NCI-H748 (cell line): ENCODE measurements at regions not wholly inside any gene's neighbourhood (a gene's known extent, or its start where the extent isn't known, plus 50 kb on each side); places are given as distances from the start of the nearest gene placed in this dataset.
"Not testable (repeated sequence)": the region's sequence is repeated elsewhere in the genome, so short reads cannot be mapped to it uniquely, and the experiment has no call there.

Experiments
- DNase-seq: peaks from one replicate; lab custom pipeline; 2025; ENCODE audit not compliant: unreplicated experiment; lab: John Stamatoyannopoulos, UW

DNA sequence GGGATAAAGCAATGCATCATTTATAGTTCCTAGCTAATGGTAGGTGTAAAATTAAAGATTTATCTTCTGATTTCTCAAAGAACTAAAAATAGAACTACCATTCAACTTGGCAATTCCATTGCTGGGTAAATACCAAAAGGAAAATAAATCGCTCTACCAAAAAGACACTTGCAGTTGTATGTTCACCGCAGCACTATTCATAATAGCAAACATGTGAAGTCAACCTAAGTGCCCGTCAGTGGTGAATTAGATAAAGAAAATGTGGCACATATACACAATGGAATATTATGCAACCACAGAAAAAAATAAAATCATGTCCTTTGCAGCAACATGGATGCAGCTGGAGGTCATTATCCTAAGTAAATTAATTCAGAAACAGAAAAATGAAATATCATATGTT, 192.8 kb upstream of the ADRA1D start:
- no peak for DNase-seq

DNA sequence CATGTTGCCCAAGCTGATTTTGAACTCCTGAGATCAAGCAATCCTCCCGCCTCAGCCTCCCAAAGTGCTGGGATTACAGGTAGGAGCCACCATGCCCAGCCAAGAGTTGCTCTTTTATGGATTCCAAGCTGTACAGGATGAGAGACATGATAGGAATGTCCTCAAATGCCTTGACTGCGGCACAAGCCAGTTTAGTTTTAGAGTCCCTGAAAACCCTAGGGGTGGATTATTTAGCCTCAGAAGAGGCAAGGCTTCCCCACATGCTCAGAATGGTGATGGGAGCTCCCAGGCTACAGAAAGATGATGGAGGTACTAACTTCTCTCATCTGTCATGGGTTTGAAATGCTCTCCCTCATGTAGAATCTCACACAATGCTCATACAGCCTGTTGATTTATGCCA, 192.1 kb upstream of the ADRA1D start:
- DNase-seq = no peak

DNA sequence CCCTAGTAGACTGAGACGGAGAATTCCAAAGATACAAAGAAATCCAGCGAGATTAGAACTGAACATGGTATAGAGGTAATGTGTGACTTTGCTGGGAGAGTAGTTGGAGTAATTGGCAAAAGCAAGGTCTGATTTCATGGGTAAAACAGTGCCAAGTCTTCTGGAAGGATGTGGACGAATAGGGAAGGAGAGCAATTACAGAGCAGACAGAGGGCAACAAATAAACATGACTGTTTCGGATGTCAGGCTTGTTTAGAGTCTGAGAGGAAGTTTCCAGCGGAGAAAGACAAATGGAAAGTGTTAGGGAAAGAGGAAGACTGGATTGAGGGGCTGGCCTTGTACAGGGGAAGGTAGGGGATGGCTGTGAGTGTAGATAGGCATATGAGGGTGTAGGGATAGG, 190.4 kb upstream of the ADRA1D start:
- DNase-seq = no peak

DNA sequence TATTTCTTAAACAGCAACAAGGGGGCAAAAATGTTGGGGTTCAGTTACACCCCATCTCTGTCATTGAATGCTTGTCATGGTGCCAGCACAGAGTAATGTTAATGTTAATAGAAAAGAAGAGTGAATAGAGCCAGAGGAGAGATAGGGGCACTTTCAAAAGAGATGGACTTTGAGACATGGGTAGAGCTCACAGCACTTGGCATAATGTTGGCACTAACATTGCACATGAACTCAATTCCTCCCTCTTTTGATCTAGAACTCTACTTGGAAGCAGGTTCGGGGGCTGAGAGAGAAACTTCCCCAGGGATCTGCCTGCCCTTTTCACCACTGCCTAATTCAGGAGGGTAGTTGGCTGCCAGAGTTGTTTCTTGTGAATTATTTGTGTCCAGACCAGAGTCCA, 188.0 kb upstream of the ADRA1D start:
- DNase-seq = no peak

DNA sequence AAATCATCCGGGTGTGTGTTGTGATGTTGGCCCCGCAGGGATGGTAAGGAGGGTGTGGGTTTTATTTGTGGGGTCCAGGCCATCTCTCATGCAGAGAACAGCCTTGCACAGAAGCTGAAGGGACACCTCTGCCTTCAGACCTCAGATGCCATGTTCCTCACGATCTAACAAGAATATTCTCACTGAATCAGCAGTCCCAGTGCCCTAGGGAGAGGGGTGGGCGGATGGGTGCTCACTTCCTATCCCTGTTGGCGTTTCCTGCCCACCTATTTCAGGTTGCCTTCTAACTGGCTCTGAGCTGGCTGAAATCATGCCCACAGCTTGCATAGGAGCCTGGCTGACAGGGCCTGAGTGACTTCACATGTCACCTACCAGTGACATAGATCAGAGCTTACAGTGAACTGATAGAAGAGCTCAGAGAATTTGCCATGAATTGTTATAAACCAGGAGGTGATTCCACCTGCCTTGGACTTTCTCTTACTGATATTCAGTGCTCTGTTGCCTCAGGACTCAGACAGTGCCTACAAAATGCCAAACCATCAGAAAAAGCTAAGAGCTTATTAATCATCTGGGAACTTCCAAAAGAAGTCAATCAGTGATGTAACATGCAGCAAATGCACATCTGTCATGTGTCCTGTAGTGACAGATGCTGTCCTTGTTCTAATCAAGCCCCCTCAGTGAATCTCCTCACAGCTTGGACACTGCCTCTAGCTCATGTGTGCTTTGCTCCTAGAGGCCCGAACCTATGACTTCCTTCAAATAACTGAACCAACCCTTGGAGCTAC, 186.8 kb upstream of the ADRA1D start:
- no peak for DNase-seq

DNA sequence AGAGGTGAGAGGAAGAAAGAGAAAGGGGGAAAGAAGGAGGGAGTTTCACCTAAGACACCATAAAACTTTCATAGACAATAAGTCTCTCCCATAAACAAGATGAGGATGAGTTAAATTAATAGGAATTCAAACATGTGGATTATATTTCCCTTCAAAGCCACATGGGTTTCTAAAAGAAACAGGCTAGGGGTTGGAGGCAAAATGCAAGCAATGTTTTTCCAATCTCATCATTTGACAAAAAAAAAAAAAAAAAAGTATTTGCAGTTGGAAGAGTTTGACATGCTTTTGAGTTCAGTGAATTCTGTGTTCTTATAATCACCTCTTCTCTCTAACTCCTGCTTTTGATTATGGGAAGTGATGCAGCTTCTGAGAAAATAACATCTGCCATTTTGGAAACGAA, 186.1 kb upstream of the ADRA1D start:
- no peak for DNase-seq

DNA sequence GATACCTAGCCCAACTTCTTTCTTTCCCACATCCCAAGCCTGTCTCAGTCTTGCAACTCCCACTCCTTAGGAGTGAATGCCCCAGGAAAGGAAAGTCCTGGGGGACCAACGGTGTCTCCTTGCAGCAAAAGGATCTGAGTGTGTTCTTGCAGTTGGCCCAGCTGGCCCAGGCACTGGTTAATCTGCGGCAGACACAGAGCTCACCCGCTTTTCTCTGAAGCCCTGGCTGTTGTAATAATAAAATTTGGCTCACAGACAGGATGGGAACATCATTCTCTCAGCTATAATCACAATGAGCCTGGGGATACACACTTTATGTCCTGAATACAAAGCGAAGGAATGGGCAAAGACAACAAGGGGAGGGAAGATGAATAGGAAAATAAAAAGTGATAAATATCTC, 185.6 kb upstream of the ADRA1D start:
- DNase-seq = no peak

DNA sequence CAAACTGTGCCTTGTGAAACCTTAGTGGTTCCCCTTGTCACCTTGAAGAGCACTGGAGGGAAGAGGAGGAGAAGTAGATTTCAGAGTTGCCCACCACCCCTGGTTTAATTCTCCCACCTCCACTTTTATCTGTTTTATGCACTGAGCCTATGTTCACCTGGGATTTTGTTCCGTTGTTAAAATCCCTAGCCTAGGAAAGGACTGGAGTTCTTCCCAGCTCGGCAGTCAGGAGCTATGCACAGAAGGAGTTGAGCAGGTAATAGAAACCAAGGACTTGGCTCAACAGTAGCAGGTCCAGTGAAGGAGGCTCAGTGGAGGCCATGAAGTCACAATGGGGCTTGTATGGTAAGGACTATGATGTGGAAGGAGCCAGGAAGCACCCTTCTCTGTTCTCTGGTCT, 182.4 kb upstream of the ADRA1D start:
- DNase-seq = no peak

DNA sequence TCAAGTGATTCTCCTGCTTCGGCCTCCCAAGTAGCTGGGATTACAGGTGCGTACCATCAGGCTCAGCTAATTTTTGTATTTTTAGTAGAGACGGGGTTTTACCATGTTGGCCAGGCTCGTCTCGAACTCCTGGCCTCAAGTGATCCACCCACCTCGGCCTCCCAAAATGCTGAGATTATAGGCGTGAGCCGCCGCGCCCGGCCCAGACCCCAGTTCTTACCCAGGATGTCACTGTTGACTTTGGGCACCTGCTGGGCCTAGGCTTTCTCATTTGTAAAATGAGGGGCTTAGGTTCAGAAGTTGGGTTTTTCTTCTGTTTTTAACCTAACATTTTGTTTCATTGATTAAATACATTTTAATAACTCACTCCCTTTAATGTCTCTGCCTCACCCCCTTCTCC, 181.7 kb upstream of the ADRA1D start:
- DNase-seq = not testable (repeated sequence)

DNA sequence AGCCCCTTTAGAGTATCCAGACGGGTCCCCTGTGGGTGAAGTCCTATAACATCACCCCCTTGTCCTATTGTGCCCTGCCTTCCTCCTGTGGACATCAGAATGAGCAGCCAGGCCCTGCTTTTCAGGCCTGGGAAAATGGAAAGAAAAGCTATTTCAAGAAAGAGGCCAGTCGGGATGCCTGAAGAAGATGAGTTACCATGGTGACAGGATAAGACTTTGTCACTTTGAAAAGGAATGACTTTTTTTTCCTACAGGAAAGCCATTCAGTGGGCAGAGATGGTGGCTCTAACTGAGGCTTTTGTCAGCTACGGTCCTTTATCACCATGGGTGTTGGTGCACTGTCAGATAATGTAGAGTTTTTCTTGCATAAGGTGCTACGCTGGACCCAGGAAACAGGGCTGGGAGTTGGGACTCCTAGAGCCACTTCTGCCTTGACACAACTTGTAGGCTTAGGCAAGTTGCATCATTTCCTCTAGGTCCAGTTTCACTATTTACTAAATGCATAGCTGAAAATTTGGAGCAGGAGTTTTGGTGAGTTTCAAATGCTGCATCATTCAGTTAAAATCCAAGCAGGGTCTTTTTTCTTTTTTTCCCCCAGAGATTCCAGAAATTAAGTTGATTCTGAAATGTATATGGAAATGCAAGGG, 179.0 kb upstream of the ADRA1D start:
- DNase-seq = no peak

DNA sequence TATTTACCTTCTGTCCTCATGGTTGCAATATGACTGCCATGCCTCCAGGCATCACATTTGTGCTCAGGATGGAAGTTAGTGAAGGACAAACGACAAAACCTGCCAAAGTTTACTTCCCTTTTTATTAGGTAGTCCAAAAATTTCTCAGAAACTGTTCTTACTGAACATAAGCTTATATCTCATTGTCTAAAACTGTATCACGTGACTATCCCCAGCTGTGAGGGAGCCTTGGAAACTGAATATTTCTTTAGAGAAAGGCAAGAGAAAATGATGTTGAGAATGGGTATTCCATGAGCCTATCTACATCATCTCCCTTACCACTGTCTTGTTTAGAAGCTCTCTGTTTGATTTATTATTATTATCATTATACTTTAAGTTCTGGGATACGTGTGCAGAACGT, 169.1 kb upstream of the ADRA1D start:
- DNase-seq = no peak

DNA sequence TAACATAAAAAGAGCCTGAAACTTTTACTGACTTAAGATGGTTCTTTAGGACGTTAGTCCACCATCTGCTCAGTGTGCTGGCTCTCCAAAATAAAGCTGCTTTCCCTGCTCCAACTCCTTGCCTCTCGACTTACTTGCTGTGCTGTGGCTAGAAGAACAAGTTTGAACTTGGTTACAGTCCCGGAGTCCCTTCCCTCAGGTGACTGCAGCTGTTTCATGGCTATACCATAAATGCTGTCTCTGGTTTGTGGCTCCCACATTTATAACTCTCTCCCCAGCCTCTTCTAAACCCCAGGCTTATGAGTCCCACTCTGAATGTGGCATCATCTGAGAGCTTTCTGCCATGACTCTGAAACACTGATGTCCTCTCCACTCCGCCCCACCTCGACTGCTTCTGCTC, 166.2 kb upstream of the ADRA1D start:
- DNase-seq = no peak

DNA sequence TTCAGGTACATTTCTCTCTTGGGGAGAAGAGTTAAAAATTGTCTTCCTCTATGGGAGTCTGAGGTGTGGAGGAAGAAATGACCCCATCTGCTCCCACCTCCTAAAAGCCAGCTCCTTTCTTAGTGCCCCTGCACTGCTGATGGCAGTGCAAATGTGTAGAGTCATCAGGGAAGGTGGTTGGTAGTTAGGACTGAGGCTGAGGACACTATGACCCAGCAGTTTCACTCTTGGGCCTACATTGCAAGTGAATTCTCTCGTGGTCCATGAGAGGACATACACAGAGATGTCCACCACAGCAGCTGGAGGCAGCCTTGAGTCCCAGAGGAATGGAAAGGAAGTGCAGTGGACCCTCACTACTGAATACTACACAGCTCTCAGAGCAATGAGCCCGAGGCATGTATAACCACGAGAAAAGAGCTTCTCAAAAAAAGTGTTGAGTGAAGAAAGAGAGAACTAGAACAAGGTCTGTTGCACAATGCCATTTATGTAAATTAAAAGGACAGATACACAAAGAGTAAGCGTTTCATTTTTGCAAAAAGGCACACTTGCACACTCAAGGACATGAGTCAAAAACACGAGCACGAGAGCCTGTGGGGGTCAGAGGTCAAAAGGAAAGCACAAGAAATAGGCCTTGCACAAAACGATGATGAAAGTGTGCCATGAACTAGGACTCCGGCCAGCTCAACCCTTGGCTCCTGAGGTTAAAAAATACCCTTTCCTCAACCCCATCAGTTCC, 164.4 kb upstream of the ADRA1D start:
- no peak for DNase-seq

DNA sequence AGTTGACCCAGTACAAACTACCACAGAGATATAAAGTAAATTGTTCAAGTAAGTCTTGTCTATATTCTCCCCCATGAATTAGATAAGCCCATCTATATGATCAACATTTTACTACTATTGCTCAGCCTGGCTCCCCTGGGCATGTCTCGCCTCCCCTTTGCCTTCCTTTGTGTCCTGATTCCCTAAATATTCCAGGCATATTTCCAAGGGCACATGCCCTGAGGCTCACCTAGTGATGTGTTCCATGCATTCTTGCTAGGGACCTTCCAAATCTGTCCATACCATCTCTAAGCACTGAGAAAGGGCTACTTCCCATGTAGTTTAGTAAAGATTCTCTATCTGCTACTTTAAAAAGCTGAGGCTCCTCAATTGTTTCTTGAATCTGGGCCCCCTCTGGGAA, 163.1 kb upstream of the ADRA1D start:
- no peak for DNase-seq

DNA sequence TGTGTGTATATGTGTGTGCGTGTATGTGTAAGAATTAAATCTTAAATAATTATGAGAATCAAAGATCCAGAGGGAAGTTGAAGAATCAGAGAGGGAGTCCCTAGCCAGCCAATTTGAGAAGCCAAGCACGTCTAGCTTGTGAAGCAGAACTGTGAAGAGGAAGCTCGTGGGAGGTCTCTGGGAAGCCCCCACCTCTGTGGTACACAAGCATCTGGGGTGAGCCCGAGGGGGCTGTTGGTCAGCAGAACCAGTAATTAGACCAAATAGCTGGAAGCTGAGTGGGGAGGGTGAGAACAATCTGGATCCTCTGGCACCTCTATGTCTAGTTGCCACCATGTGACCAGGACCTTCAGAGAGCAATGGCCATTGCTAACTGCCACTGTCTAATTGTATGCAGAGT, 162.7 kb upstream of the ADRA1D start:
- no peak for DNase-seq

DNA sequence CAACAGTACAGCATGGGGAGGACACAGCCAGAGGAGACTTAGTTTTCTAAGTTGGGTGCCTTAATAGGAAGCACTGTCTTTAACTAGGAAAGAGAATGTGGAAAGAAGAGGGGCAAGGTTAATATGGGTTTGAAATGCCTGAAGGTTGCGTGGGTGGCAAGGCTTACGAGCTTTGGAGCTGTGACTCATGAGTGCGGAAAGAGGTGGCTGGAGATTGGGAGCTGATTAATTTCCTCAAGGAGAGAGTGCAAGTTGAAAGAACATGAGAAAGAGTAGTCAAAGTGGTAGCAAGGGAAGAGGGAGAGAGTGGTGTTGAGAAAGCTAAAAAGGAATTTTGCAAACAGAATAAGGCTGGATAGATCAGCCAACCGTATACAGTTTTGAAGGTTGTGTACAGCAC, 157.5 kb upstream of the ADRA1D start:
- DNase-seq = no peak

DNA sequence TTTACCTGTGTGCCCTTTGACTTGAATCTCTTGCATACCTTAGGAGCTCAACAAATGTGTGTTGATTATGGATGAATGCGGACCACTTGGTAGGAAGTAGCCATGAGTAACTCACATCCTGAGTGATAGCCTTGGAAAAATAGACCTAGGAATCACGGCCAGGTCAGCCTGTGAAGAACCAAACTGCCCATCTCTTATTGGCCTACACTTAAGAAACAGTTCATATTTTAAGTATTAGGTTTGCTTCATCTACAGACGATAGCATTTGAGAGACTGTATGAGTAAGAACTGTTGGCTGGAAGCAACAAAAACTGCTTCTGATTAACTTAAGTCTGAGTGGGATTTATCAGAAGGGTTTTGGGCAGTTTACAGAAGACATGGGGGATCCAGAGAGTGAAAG, 152.5 kb upstream of the ADRA1D start:
- no peak for DNase-seq

DNA sequence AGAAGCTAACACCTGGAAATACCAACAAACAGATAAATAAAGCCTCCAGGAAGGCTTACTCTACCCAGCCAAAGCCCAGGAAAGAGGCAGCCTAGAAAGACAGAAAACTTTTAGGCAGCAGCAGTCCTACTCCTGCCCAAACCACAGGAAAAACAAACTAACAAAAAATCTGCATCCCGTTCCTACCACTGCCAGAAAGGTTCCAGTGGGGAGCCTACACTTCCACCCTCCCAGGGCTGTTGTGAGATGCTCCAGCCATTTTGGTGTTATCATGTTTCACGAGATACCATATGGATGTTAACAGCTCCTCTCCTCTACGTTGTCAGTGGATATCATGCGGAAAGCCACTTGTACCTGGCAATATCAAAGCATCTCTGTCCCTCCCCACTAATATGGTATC, 135.9 kb upstream of the ADRA1D start:
- DNase-seq = no peak

DNA sequence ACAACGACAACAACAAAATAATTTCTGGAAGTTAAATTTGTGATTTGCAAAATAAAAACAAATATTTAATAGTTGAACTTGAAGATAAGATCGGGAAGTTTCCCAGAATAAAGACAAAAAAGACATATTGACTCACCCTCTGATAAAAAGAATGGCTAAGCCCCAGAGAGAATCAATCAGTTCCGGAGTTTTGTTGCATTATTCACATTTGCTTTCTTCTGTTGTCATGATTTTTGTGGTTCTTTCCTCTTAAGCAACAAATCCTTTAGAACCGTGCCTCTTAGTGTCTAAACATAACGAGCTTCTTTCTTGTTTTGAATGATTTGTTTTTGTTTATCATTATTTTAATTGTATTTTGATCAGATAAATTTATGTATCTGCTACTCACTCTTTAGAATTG, 134.9 kb upstream of the ADRA1D start:
- no peak for DNase-seq

DNA sequence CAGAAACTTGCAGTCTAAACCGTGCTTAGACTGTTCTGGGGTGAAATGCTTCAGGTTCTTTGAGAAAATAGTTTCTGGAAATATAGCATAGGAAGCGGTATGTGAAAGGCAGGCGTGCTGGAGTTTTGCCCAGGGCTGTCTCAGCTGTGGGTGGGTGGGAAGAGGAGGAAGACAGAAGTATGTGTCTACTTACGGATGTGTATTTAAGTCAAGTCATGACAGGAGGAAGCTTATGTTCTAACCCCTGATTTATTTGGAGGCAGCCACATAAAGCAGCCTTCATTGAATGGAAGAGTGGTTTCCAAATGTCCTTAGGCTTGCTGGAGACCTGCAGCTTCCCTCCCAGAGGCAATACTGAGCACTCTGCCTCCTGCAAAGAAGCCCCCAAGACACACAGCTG, 126.8 kb upstream of the ADRA1D start:
- DNase-seq = peak; percentile 82

DNA sequence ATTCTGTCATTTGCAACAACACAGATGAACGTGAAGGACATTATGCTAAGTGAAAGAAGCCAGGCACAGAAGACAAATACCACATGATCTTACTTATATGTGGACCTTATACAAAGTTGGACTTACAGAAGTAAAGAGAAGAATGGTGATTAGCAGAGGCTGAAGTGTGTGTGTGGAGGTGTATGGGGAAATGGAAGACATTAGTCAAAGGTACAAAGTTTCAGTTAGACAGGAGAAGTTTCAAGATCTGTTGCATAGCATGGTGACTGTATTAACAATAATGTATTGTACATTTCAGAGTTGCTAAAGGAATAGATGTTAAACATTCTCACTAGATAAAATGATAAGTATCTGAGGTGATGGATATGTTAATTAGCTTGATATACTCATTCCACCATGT, 124.4 kb upstream of the ADRA1D start:
- DNase-seq = no peak

DNA sequence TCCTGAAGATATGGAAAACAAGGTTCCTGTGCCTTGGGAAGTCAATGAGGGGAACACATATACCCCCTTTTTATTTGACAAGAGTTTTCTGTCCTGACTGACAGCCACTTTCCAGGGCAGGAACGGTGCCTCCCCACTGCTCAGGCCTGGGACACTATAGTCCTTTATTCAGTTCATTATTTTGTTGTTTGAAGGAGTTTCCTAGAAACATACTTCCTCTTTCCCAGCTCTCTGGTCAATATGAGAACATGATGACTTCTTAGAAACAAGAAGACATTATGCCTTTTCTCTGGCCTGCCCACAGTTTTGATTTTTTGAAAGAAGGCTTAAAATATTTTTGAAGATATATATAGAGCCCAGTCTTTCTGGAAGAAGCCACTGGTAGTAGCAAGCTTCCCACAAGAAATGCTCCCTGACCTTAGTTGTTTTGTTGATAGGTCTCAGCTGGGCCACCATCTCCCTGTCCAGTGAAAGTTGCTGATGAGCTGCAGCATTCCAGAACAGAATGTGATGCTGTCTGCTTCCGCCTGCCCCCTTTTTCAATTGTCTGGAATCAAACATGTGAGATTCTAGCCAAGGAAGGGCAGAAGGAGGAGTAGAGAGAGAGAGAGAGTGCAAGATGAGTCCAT, 122.7 kb upstream of the ADRA1D start:
- DNase-seq = no peak
